Lung (tissue), 11 donors: ENCODE measurements at regions not wholly inside any gene's neighbourhood (a gene's known extent, or its start where the extent isn't known, plus 50 kb on each side); places are given as distances from the start of the nearest gene placed in this dataset.
"Not testable (repeated sequence)": the region's sequence is repeated elsewhere in the genome, so short reads cannot be mapped to it uniquely, and the experiment has no call there.

Source experiments
- ATAC-seq: fragments of 200-7000 bp; cut with Tn5 transposase; one replicate; pipeline ENCODE4 v1.9.1; 2020; ENCODE audit warnings: moderate number of reproducible peaks; ENCODE audit not compliant: insufficient read depth, low FRiP score
- DNase-seq, 3 donors: peaks; one replicate each; pipeline ENCODE4 v3.0.0-alpha.2; 2013 to 2017
- H3K27ac ChIP-seq, 2 donors: one replicate each; pipeline ENCODE4 v1.5.1; 2013; ENCODE audit warnings: mild to moderate bottlenecking in 2 of 2, moderate library complexity in 2 of 2, control low read depth in 1 of 2, inconsistent platforms in 1 of 2, low read depth in 1 of 2, low read length in 1 of 2
- H3K27me3 ChIP-seq, 3 donors: one replicate each; pipeline ENCODE4 v1.5.1; 2013; ENCODE audit warnings: low read length in 2 of 3; ENCODE audit not compliant: control insufficient read depth in 3 of 3, insufficient read depth in 3 of 3
- H3K36me3 ChIP-seq, 4 donors: one replicate each; pipeline ENCODE4 v1.5.1; 2013; ENCODE audit warnings: low read length in 4 of 4, mild to moderate bottlenecking in 1 of 4, moderate library complexity in 1 of 4; ENCODE audit not compliant: control insufficient read depth in 4 of 4, insufficient read depth in 4 of 4
- H3K4me1 ChIP-seq, 5 donors: one replicate each; pipeline ENCODE4 v1.5.1; 2013; ENCODE audit warnings: low read length in 5 of 5, mild to moderate bottlenecking in 2 of 5, moderate library complexity in 1 of 5; ENCODE audit not compliant: control insufficient read depth in 5 of 5, insufficient read depth in 5 of 5
- H3K4me3 ChIP-seq: one replicate; pipeline ENCODE4 v1.5.1; 2013; ENCODE audit warnings: mild to moderate bottlenecking, control low read depth, moderate library complexity
- H3K9ac ChIP-seq, 2 donors: one replicate each; pipeline ENCODE4 v1.5.1; 2013; ENCODE audit warnings: low read length in 2 of 2, control low read depth in 1 of 2; ENCODE audit not compliant: insufficient read depth in 1 of 2
- H3K9me3 ChIP-seq, 4 donors: one replicate each; pipeline ENCODE4 v1.5.1; 2013; ENCODE audit warnings: low read length in 3 of 4, mild to moderate bottlenecking in 1 of 4, moderate library complexity in 1 of 4; ENCODE audit not compliant: control insufficient read depth in 4 of 4, insufficient read depth in 3 of 4
- WGBS, 2 donors: extraction: QIAGEN DNeasy Blood & Tissue Kit; methylation state at CpG; one replicate each; pipeline ENCODE4 v1.1.7; 2013; 5-methylcytosine and 5-hydroxymethylcytosine counted together
- TF ChIP-seq, protein P1 (sequence below): IDR thresholded peaks from 2 replicates; pipeline ENCODE4 v1.5.1; 2012; ENCODE audit warnings: mild to moderate bottlenecking; ENCODE audit errors: control extremely low read depth, extremely low read depth
- donor health status: control.
- donor health status: control.
- donor health status: Bipolar disorder and iron deficiency.
- donor health status: healthy.
- donor health status: DM: yes; HTN: yes; CAD: no.

- H3K4me3 ChIP-seq = no peak overlapping the region
- H3K4me1 ChIP-seq = peaks cover 5 to 19% (median 10%) of the 10 kb centered on the region in 5 donors
- DNase-seq (peak in 2 of 3 donors; percentile 56 to 72), ATAC-seq (no peak)
- H3K27me3 ChIP-seq = no peaks in the 10 kb centered on the region
- no peaks in the 10 kb centered on the region for H3K36me3 ChIP-seq
- H3K27ac ChIP-seq = peak overlapping the region in 1 of 2 donors; percentile 2
- H3K9ac ChIP-seq = peak overlapping the region in 1 of 2 donors; percentile 16
- TF ChIP-seq, protein P1, sequence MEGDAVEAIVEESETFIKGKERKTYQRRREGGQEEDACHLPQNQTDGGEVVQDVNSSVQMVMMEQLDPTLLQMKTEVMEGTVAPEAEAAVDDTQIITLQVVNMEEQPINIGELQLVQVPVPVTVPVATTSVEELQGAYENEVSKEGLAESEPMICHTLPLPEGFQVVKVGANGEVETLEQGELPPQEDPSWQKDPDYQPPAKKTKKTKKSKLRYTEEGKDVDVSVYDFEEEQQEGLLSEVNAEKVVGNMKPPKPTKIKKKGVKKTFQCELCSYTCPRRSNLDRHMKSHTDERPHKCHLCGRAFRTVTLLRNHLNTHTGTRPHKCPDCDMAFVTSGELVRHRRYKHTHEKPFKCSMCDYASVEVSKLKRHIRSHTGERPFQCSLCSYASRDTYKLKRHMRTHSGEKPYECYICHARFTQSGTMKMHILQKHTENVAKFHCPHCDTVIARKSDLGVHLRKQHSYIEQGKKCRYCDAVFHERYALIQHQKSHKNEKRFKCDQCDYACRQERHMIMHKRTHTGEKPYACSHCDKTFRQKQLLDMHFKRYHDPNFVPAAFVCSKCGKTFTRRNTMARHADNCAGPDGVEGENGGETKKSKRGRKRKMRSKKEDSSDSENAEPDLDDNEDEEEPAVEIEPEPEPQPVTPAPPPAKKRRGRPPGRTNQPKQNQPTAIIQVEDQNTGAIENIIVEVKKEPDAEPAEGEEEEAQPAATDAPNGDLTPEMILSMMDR = no peak
- WGBS, 2 donors = 77 to 78% methylated on average over 4 of the region's 4 CpGs
- H3K9me3 ChIP-seq = no peaks in the 10 kb centered on the region
Observed at GRCh38 chr6:30818391-30818841, 65.9 kb upstream of the DDR1 start.

GRCh38 chr6:30816791-30817739 lies 67.3 kb upstream of the DDR1 start:
- H3K36me3 ChIP-seq = no peaks in the 10 kb centered on the region
- H3K9ac ChIP-seq = no peak overlapping the region
- WGBS, 2 donors = 87 to 88% methylated on average over 9 of the region's 9 CpGs
- no peak for ATAC-seq
- no peaks in the 10 kb centered on the region for H3K27me3 ChIP-seq
- no peak for DNase-seq
- H3K4me3 ChIP-seq = no peak overlapping the region
- no peaks in the 10 kb centered on the region for H3K9me3 ChIP-seq
- TF ChIP-seq, protein P1 = no peak
- peaks cover 4 to 17% (median 9%) of the 10 kb centered on the region in 5 donors for H3K4me1 ChIP-seq
- H3K27ac ChIP-seq = no peak overlapping the region

GRCh38 chr6:30816296-30816695 lies 68.0 kb upstream of the DDR1 start:
- not testable (repeated sequence) for H3K27ac ChIP-seq, DNase-seq, H3K4me3 ChIP-seq, ATAC-seq, H3K9ac ChIP-seq, H3K27me3 ChIP-seq, H3K9me3 ChIP-seq, H3K36me3 ChIP-seq
- 94 to 95% methylated on average over 34 of the region's 34 CpGs for WGBS, 2 donors
- H3K4me1 ChIP-seq = peaks cover 2 to 17% (median 8%) of the 10 kb centered on the region in 5 donors

DNA sequence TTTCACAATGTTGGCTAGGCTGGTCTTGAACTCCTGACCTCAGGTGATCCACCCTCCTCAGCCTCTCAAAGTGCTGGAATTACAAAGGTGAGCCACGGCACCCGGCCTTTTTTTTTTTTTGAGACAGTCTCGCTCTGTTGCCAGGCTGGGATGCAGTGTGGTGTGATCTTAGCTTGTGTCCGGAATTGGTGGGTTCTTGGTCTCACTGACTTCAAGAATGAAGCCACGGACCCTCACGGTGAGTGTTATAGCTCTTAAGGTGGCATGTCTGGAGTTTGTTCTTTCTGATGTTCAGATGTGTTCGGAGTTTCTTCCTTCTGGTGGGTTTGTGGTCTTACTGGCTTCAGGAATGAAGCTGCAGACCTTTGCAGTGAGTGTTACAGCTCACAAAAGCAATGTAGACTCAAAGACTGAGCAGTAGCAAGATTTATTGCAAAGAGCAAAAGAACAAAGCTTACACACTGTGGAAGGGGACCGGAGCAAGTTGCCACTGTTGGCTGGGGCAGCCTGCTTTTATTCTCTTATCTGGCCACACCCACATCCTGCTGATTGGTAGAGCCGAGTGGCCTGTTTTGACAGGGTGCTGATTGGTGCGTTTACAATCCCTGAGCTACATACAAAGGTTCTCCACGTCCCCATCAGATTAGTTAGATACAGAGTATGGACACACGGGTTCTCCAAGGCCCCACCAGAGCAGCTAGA lies 69.1 kb upstream of the DDR1 start:
- H3K27ac ChIP-seq, H3K4me3 ChIP-seq, H3K36me3 ChIP-seq, H3K9me3 ChIP-seq, ATAC-seq, DNase-seq, H3K27me3 ChIP-seq, H3K9ac ChIP-seq: not testable (repeated sequence)
- peaks cover 2 to 17% (median 8%) of the 10 kb centered on the region in 5 donors for H3K4me1 ChIP-seq
- 84 to 90% methylated on average over 12 of the region's 12 CpGs for WGBS, 2 donors
